Sigmoid colon (tissue), 4 donors: ENCODE measurements at regions not wholly inside any gene's neighbourhood (a gene's known extent, or its start where the extent isn't known, plus 50 kb on each side); places are given as distances from the start of the nearest gene placed in this dataset.

Source experiments
- EP300 ChIP-seq, 4 donors: sonication (generic); formaldehyde crosslinking; IDR thresholded peaks; one replicate each; pipeline ENCODE4 v1.6.1; 2017; ENCODE audit warnings: antibody characterized with exemption in 4 of 4
- POLR2A ChIP-seq, 2 donors: fragments of 450-650 bp; IDR thresholded peaks; one replicate each; pipeline ENCODE4 v1.6.1; 2016; ENCODE audit warnings: antibody characterized with exemption in 2 of 2, mild to moderate bottlenecking in 2 of 2, moderate library complexity in 2 of 2
- POLR2AphosphoS5 ChIP-seq, 4 donors: sonication (generic); formaldehyde crosslinking; IDR thresholded peaks; one replicate each; pipeline ENCODE4 v1.6.1; 2017; ENCODE audit warnings: antibody characterized with exemption in 4 of 4
- TF ChIP-seq, protein P1 (sequence below), 4 experiments: fragments of 450-650 bp in 3 of 4; fragments of 200-600 bp in 1 of 4; IDR thresholded peaks; one replicate each; pipeline ENCODE4 v1.5.1; 2016 to 2019; ENCODE audit warnings: antibody characterized with exemption in 4 of 4, mild to moderate bottlenecking in 3 of 4, moderate library complexity in 2 of 4

DNA sequence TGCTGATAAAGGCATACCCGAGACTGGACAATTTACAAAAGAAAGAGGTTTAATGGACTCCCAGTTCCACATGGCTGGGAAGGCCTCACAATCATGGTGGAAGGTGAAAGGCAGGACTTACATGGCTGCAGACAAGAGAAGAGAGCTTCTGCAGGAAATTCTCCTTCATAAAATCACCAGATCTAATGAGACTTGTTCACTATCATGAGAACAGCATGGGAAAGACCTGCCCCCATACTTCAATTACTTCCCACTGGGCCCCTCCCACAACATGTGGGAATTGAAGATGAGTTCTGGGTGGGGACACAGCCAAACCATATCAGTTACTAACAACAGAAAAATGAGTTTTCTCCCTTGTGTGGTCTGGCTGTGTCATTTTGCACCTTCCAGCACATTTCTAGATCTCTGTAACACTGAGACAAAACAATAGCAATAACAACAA lies 741.4 kb downstream of the KCNT2 start:
- no peak for TF ChIP-seq POLR2AphosphoS5 (IDR thresholded peaks at IDR 0.05)
- TF ChIP-seq, protein P1, sequence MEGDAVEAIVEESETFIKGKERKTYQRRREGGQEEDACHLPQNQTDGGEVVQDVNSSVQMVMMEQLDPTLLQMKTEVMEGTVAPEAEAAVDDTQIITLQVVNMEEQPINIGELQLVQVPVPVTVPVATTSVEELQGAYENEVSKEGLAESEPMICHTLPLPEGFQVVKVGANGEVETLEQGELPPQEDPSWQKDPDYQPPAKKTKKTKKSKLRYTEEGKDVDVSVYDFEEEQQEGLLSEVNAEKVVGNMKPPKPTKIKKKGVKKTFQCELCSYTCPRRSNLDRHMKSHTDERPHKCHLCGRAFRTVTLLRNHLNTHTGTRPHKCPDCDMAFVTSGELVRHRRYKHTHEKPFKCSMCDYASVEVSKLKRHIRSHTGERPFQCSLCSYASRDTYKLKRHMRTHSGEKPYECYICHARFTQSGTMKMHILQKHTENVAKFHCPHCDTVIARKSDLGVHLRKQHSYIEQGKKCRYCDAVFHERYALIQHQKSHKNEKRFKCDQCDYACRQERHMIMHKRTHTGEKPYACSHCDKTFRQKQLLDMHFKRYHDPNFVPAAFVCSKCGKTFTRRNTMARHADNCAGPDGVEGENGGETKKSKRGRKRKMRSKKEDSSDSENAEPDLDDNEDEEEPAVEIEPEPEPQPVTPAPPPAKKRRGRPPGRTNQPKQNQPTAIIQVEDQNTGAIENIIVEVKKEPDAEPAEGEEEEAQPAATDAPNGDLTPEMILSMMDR (IDR thresholded peaks at IDR 0.05), result no peak
- no peak for TF ChIP-seq POLR2A (IDR thresholded peaks at IDR 0.05)
- no peak for TF ChIP-seq EP300 (IDR thresholded peaks at IDR 0.05)
